ENCODE measurements at regions not wholly inside any gene's neighbourhood (a gene's known extent, or its start where the extent isn't known, plus 50 kb on each side); places are given as distances from the start of the nearest gene placed in this dataset.

- Histone ChIP-seq H3K36me3 (ENCODE audit: insufficient read depth, low read length) (no peaks in the 10 kb centered on the region), H2AFZ (ENCODE audit: low read depth, low read length) (no peak overlapping the region), H3F3A (ENCODE audit: insufficient read depth, low read length, poor library complexity, severe bottlenecking) (no peaks in the 10 kb centered on the region), H3K79me2 (replicated peaks; ENCODE audit: insufficient read depth, low read length) (no peaks in the 10 kb centered on the region), H3K4me3 (ENCODE audit: low read length) (no peak overlapping the region), H3K9ac (ENCODE audit: low read length) (no peak overlapping the region), H3K27me3 (ENCODE audit: insufficient read depth, low read depth, low read length) (no peaks in the 10 kb centered on the region), H3K27ac (ENCODE audit: low read length) (no peak overlapping the region), H3K9me3 (ENCODE audit: low read length) (no peaks in the 10 kb centered on the region), H3K9me2 (ENCODE audit: insufficient read depth, low read length) (no peaks in the 10 kb centered on the region), H4K20me1 (ENCODE audit: insufficient read depth) (no peaks in the 10 kb centered on the region), H3K4me2 (ENCODE audit: low read length) (no peak overlapping the region)
- TF ChIP-seq CTCF (IDR thresholded peaks at IDR 0.05; ENCODE audit: poor library complexity, severe bottlenecking) (no peak), REST (IDR thresholded peaks at IDR 0.05; ENCODE audit: borderline replicate concordance) (no peak), SMC3 (conservative IDR thresholded peaks at IDR 0.05; ENCODE audit: poor library complexity) (no peak), MXI1 (conservative IDR thresholded peaks at IDR 0.05; ENCODE audit: poor library complexity, severe bottlenecking) (no peak), RAD21 (conservative IDR thresholded peaks at IDR 0.05) (no peak), TAF1 (IDR thresholded peaks at IDR 0.05; ENCODE audit: low read depth) (no peak), POLR2AphosphoS5 (IDR thresholded peaks at IDR 0.05) (no peak), EP300 (conservative IDR thresholded peaks at IDR 0.05; ENCODE audit: poor library complexity, severe bottlenecking) (no peak), EZH2 (IDR thresholded peaks at IDR 0.05; ENCODE audit: borderline replicate concordance, insufficient read depth, low read length, poor library complexity, severe bottlenecking) (no peak)
Measured at GRCh38 chr12:126469211-126469610, 1404.0 kb downstream of the AACS start.

GRCh38 chr12:126474703-126475102 lies 1409.5 kb downstream of the AACS start:
- Histone ChIP-seq H3F3A (ENCODE audit: insufficient read depth, low read length, poor library complexity, severe bottlenecking) (no peaks in the 10 kb centered on the region), H3K79me2 (replicated peaks; ENCODE audit: insufficient read depth, low read length) (no peaks in the 10 kb centered on the region), H4K20me1 (ENCODE audit: insufficient read depth) (no peaks in the 10 kb centered on the region), H3K4me2 (ENCODE audit: low read length) (no peak overlapping the region), H3K27me3 (ENCODE audit: insufficient read depth, low read depth, low read length) (no peaks in the 10 kb centered on the region), H3K4me3 (ENCODE audit: low read length) (no peak overlapping the region), H2AFZ (ENCODE audit: low read depth, low read length) (no peak overlapping the region), H3K9ac (ENCODE audit: low read length) (no peak overlapping the region), H3K9me3 (ENCODE audit: low read length) (no peaks in the 10 kb centered on the region), H3K9me2 (ENCODE audit: insufficient read depth, low read length) (no peaks in the 10 kb centered on the region), H3K36me3 (ENCODE audit: insufficient read depth, low read length) (no peaks in the 10 kb centered on the region), H3K27ac (ENCODE audit: low read length) (no peak overlapping the region)
- TF ChIP-seq EZH2 (IDR thresholded peaks at IDR 0.05; ENCODE audit: borderline replicate concordance, insufficient read depth, low read length, poor library complexity, severe bottlenecking) (no peak), EP300 (conservative IDR thresholded peaks at IDR 0.05; ENCODE audit: poor library complexity, severe bottlenecking) (no peak), SMC3 (conservative IDR thresholded peaks at IDR 0.05; ENCODE audit: poor library complexity) (no peak), MXI1 (conservative IDR thresholded peaks at IDR 0.05; ENCODE audit: poor library complexity, severe bottlenecking) (no peak), RAD21 (conservative IDR thresholded peaks at IDR 0.05) (no peak)
